ENCODE measurements at regions not wholly inside any gene's neighbourhood (a gene's known extent, or its start where the extent isn't known, plus 50 kb on each side); places are given as distances from the start of the nearest gene placed in this dataset.

DNA sequence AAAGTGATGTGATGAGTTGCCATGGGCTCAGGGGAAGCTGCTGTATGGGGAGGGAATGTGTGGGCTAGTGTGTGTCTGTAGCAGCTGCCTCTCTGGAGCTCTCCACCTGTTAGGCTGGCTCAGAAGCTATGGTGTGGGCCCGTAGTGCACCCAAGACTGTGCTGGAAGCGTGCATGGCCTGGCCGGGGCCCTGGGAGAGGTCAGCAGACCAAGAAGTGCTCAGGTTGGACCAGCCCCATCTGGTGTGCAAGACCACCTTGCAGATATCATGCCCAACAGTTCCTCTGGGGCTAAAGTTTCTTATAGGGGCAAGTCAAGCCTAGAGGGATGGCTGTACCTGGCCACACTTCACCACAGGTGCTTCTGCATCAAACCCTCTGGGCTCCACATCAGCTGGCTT lies 274.4 kb upstream of the CCDC179 start:
- TF ChIP-seq, protein P1, sequence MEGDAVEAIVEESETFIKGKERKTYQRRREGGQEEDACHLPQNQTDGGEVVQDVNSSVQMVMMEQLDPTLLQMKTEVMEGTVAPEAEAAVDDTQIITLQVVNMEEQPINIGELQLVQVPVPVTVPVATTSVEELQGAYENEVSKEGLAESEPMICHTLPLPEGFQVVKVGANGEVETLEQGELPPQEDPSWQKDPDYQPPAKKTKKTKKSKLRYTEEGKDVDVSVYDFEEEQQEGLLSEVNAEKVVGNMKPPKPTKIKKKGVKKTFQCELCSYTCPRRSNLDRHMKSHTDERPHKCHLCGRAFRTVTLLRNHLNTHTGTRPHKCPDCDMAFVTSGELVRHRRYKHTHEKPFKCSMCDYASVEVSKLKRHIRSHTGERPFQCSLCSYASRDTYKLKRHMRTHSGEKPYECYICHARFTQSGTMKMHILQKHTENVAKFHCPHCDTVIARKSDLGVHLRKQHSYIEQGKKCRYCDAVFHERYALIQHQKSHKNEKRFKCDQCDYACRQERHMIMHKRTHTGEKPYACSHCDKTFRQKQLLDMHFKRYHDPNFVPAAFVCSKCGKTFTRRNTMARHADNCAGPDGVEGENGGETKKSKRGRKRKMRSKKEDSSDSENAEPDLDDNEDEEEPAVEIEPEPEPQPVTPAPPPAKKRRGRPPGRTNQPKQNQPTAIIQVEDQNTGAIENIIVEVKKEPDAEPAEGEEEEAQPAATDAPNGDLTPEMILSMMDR (IDR thresholded peaks at IDR 0.05; ENCODE audit: low read length), result no peak
- no peak for TF ChIP-seq EZH2phosphoT487 (IDR thresholded peaks at IDR 0.05; ENCODE audit: low read length)

All from MM.1S (cell line).